HepG2 (cell line): ENCODE measurements at regions not wholly inside any gene's neighbourhood (a gene's known extent, or its start where the extent isn't known, plus 50 kb on each side); places are given as distances from the start of the nearest gene placed in this dataset.

Experiments used
- ATAC-seq: fragments of 200-7000 bp; cut with Tn5 transposase; 3 replicates; pipeline ENCODE4 v1.9.1; 2020; ENCODE audit warnings: mild to moderate bottlenecking, moderate library complexity
- BruUV-seq: library from RNA; stranded (reverse); fragments of 400-500 nt; replicated peaks from 2 replicates; lab custom pipeline; 2021; lab: Mats Ljungman, UMichigan
- CTCF ChIA-PET: fragments of 300-600 bp; formaldehyde crosslinking; extraction: SDS; loops from one replicate; lab custom pipeline; 2021; ENCODE audit warnings: low total read pairs, inconsistent platforms, low intra/inter-chr PET ratio; lab: Yijun Ruan, JAX
- POLR2A ChIA-PET: fragments of 350-600 bp; sonication (Branson Sonifier 250); formaldehyde crosslinking; loops from one replicate; lab custom pipeline; 2020; ENCODE audit warnings: antibody characterized with exemption, inconsistent platforms; lab: Yijun Ruan, JAX
- DNase-seq: peaks from one replicate; pipeline ENCODE4 v3.0.0-alpha.2; 2015; ENCODE audit warnings: low spot score
- FAIRE-seq: peaks from 3 replicates; lab custom pipeline; 2011; peaks lifted over from hg19 to GRCh38; lab: Jason Lieb, UNC
- H2AFZ ChIP-seq: one replicate; pipeline ENCODE4 v1.6.1; 2011; ENCODE audit warnings: low read length, inconsistent platforms
- H3K27ac ChIP-seq: fragments of 300-600 bp; 3 replicates; pipeline ENCODE4 v1.8.0; 2011; ENCODE audit warnings: mixed run types, mild to moderate bottlenecking, mixed read lengths, low read length, inconsistent platforms; ENCODE audit not compliant: insufficient read depth; ENCODE audit errors: extremely low read length
- H3K27me3 ChIP-seq, 2 experiments: fragments of 200-600 bp in 1 of 2; 2 replicates in 1 of 2; 3 replicates in 1 of 2; pipeline versions ENCODE4 v1.6.0 to v1.8.0; 2011; ENCODE audit warnings: low read length in 2 of 2, mild to moderate bottlenecking in 2 of 2, moderate library complexity in 2 of 2, inconsistent platforms in 1 of 2; ENCODE audit not compliant: insufficient read depth in 2 of 2, control insufficient read depth in 1 of 2
- H3K36me3 ChIP-seq, 2 experiments: fragments of 200-600 bp in 1 of 2; replicated peaks in 1 of 2; 2 replicates in 1 of 2; 3 replicates in 1 of 2; pipeline versions ENCODE4 v1.5.1 to v1.8.0; 2011; ENCODE audit warnings: low read length in 2 of 2, inconsistent platforms in 1 of 2; ENCODE audit not compliant: insufficient read depth in 2 of 2, control insufficient read depth in 1 of 2
- H3K4me1 ChIP-seq: 2 replicates; pipeline ENCODE4 v1.5.1; 2012; ENCODE audit warnings: low read length, inconsistent platforms; ENCODE audit not compliant: insufficient read depth
- H3K4me2 ChIP-seq: 2 replicates; pipeline ENCODE4 v1.6.0; 2011; ENCODE audit warnings: low read depth, low read length, inconsistent platforms
- H3K4me3 ChIP-seq, 3 experiments: fragments of 200-600 bp in 1 of 3; sonication (generic), shearing (Covaris generic) in 1 of 3; replicated peaks in 1 of 3; 2 replicates each; pipeline ENCODE4 v1.5.1; 2011 to 2016; ENCODE audit warnings: low read length in 3 of 3, inconsistent platforms in 2 of 3, low read depth in 2 of 3, mild to moderate bottlenecking in 2 of 3, control low read depth in 1 of 3, mixed read lengths in 1 of 3; ENCODE audit not compliant: insufficient read depth in 1 of 3
- H3K79me2 ChIP-seq: one replicate; pipeline ENCODE4 v1.6.1; 2011; ENCODE audit warnings: low read length, inconsistent platforms; ENCODE audit not compliant: insufficient read depth
- H3K9ac ChIP-seq: 2 replicates; pipeline ENCODE4 v1.6.0; 2011; ENCODE audit warnings: mild to moderate bottlenecking, low read depth, low read length, inconsistent platforms; ENCODE audit not compliant: insufficient read depth
- H3K9me3 ChIP-seq: 2 replicates; pipeline ENCODE4 v1.5.1; 2012; ENCODE audit warnings: mild to moderate bottlenecking, low read length
- H4K20me1 ChIP-seq: 2 replicates; pipeline ENCODE4 v1.6.0; 2011; ENCODE audit warnings: inconsistent platforms, mild to moderate bottlenecking, low read length, moderate library complexity; ENCODE audit not compliant: insufficient read depth
- GMEB2 ChIP-seq: IDR thresholded peaks from 2 replicates; pipeline ENCODE4 v1.6.1; 2016; ENCODE audit warnings: missing biosample characterization, missing genetic modification reagents, low read depth
- HHEX ChIP-seq: IDR thresholded peaks from 2 replicates; pipeline ENCODE4 v1.6.1; 2016; ENCODE audit warnings: control low read depth
- KAT2B ChIP-seq: fragments of 150-350 bp; IDR thresholded peaks from 2 replicates; pipeline ENCODE4 v1.6.1; 2014; ENCODE audit warnings: low read depth, low read length, borderline replicate concordance
- NFYC ChIP-seq: IDR thresholded peaks from 2 replicates; pipeline ENCODE4 v1.6.1; 2016; ENCODE audit warnings: missing genetic modification reagents, missing compliant biosample characterization
- RFXAP ChIP-seq: sonication (generic); formaldehyde crosslinking; IDR thresholded peaks from 2 replicates; pipeline ENCODE4 v1.4.0; 2020; ENCODE audit warnings: missing genetic modification reagents, borderline replicate concordance
- SMAD1 ChIP-seq: sonication (generic); formaldehyde crosslinking; IDR thresholded peaks from 2 replicates; pipeline ENCODE4 v1.4.0; 2020; ENCODE audit warnings: missing genetic modification reagents, low read depth, mild to moderate bottlenecking, borderline replicate concordance
- SRSF1 ChIP-seq: fragments of 200-400 bp; formaldehyde crosslinking; optimal IDR thresholded peaks from 2 replicates; pipeline ENCODE3; 2017; ENCODE audit warnings: mild to moderate bottlenecking, low read depth, low read length, moderate library complexity
- ZNF230 ChIP-seq: sonication (generic); formaldehyde crosslinking; IDR thresholded peaks from 2 replicates; pipeline ENCODE4 v1.4.0; 2020; ENCODE audit warnings: mild to moderate bottlenecking, missing genetic modification reagents
- ZNF253 ChIP-seq: sonication (generic); formaldehyde crosslinking; IDR thresholded peaks from 2 replicates; pipeline ENCODE4 v1.8.0; 2022; ENCODE audit warnings: mild to moderate bottlenecking, missing genetic modification reagents, borderline replicate concordance
- ZNF282 ChIP-seq: fragments of 450-650 bp; IDR thresholded peaks from 2 replicates; pipeline ENCODE4 v1.6.1; 2018; ENCODE audit not compliant: partially characterized antibody
- ZNF75D ChIP-seq: sonication (generic); formaldehyde crosslinking; IDR thresholded peaks from 2 replicates; pipeline ENCODE4 v1.8.1; 2023; ENCODE audit warnings: missing genetic modification reagents, mild to moderate bottlenecking, borderline replicate concordance
- WGBS: methylation state at CpG from one replicate; pipeline ENCODE4 v1.1.6; 2017; ENCODE audit warnings: low lambda C conversion rate; 5-methylcytosine and 5-hydroxymethylcytosine counted together
- in situ Hi-C: cut with HindIII; loops from 2 replicates; pipeline ENCODE4 v1.10.0; 2017; ENCODE audit warnings: low pct_unique_long_range_greater_than_20kb; ENCODE audit not compliant: extremely low pct_ligation_motif_present
- intact Hi-C: fragments of 100-400 bp; cut with micrococcal nuclease; formaldehyde crosslinking; loops from one replicate; pipeline ENCODE4 v1.10.0; 2022; ENCODE audit not compliant: unreplicated experiment
- TF ChIP-seq, protein P1 (sequence below): sonication (generic); formaldehyde crosslinking; IDR thresholded peaks from 2 replicates; pipeline ENCODE4 v1.4.0; 2020; ENCODE audit warnings: mild to moderate bottlenecking, missing genetic modification reagents

- no TSS peak for BruUV-seq
- intact Hi-C loops (no loop called here), in situ Hi-C loops (no loop called here)
- H3K9me3 ChIP-seq = no peaks in the 10 kb centered on the region
- no peak overlapping the region for H2AFZ ChIP-seq
- no peak overlapping the region for H3K4me2 ChIP-seq
- ChIA-PET CTCF (no interaction called here), POLR2A (no interaction called here)
- H3K4me3 ChIP-seq = no peak overlapping the region
- no peak overlapping the region for H3K27ac ChIP-seq
- no peaks in the 10 kb centered on the region for H3K36me3 ChIP-seq
- no peaks in the 10 kb centered on the region for H4K20me1 ChIP-seq
- WGBS = 97% methylated on average over 2 of the region's 2 CpGs
- H3K9ac ChIP-seq = no peak overlapping the region
- FAIRE-seq (no peak), ATAC-seq (no peak), DNase-seq (no peak)
- H3K4me1 ChIP-seq = peaks cover 14% of the 10 kb centered on the region
- no peaks in the 10 kb centered on the region for H3K79me2 ChIP-seq
- no peak for TF ChIP-seq ZNF282
- H3K27me3 ChIP-seq = no peaks in the 10 kb centered on the region; a peak in 1 of 5 replicates
These were observed 78.6 kb upstream of the SLC44A3 start for GRCh38 chr1:94741510-94741909.

DNA sequence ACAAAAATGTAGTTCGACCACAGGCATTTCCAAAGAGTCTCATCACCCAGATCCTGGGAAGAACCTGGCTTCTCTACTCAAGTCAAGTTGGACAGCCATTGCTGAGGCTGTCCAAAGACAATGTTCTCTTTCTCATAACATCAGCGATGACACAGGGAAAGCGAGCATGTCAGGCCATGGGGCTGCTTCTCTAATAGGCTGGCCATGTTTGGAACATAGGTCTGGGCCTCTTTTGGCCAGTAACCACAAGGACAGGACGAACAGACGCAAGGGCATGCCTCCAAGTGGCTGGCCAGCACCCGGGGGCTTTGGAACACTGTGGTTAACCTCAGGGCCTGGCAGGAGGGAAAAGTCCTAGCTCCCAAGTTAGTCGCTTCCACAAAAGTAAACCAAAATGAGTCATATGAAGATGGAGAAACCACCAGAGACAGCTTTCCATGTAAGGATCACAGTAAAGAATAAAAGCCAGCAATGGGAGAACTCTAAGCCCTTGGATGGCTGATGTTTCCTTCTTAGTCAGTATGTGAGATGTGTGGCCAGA, 80.6 kb upstream of the SLC44A3 start:
- 79% methylated on average over 7 of the region's 7 CpGs for WGBS
- Histone ChIP-seq H3K4me3 (no peak overlapping the region), H3K27me3 (no peaks in the 10 kb centered on the region; a peak in 1 of 5 replicates), H4K20me1 (no peaks in the 10 kb centered on the region)
- in situ Hi-C loops = no loop called here
- no peak for TF ChIP-seq ZNF75D (CRISPR knock-in tag)
- TF ChIP-seq NFYC (CRISPR knock-in tag) = no peak
- TF ChIP-seq ZNF230 (CRISPR knock-in tag) = no peak
- no peak for TF ChIP-seq RFXAP (CRISPR knock-in tag)
- TF ChIP-seq GMEB2 = no peak
- no peak for TF ChIP-seq HHEX (CRISPR knock-in tag)
- TF ChIP-seq, protein P1, sequence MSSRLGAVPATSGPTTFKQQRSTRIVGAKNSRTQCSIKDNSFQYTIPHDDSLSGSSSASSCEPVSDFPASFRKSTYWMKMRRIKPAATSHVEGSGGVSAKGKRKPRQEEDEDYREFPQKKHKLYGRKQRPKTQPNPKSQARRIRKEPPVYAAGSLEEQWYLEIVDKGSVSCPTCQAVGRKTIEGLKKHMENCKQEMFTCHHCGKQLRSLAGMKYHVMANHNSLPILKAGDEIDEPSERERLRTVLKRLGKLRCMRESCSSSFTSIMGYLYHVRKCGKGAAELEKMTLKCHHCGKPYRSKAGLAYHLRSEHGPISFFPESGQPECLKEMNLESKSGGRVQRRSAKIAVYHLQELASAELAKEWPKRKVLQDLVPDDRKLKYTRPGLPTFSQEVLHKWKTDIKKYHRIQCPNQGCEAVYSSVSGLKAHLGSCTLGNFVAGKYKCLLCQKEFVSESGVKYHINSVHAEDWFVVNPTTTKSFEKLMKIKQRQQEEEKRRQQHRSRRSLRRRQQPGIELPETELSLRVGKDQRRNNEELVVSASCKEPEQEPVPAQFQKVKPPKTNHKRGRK (CRISPR knock-in tag) = no peak
- TF ChIP-seq KAT2B = no peak
- TF ChIP-seq SMAD1 = no peak
- TF ChIP-seq SRSF1 = no peak
- no peak for TF ChIP-seq ZNF253 (CRISPR knock-in tag)
- TF ChIP-seq, all 625 proteins: peak for 0
- H3K4me2 ChIP-seq = no peak overlapping the region
- H3K4me1 ChIP-seq = peaks cover 32% of the 10 kb centered on the region
- BruUV-seq = no TSS peak
- CTCF ChIA-PET = no interaction called here
- POLR2A ChIA-PET = no interaction called here
- H3K9ac ChIP-seq = no peak overlapping the region
- intact Hi-C loops = no loop called here
- no peak for ATAC-seq
- DNase-seq = no peak
- no peaks in the 10 kb centered on the region for H3K79me2 ChIP-seq
- no peaks in the 10 kb centered on the region; a peak in 1 of 5 replicates for H3K36me3 ChIP-seq
- FAIRE-seq = no peak
- H2AFZ ChIP-seq = no peak overlapping the region
- H3K27ac ChIP-seq = no peak overlapping the region
- H3K9me3 ChIP-seq = no peaks in the 10 kb centered on the region
